GM18870 (cell line): ENCODE measurements at regions not wholly inside any gene's neighbourhood (a gene's known extent, or its start where the extent isn't known, plus 50 kb on each side); places are given as distances from the start of the nearest gene placed in this dataset.
"Not testable (repeated sequence)": the region's sequence is repeated elsewhere in the genome, so short reads cannot be mapped to it uniquely, and the experiment has no call there.

Experiments used
- ATAC-seq: cut with Tn5 transposase; IDR thresholded peaks from one replicate; pipeline ENCODE4 v1.9.1; 2021; ENCODE audit warnings: moderate library complexity; ENCODE audit not compliant: unreplicated experiment

DNA sequence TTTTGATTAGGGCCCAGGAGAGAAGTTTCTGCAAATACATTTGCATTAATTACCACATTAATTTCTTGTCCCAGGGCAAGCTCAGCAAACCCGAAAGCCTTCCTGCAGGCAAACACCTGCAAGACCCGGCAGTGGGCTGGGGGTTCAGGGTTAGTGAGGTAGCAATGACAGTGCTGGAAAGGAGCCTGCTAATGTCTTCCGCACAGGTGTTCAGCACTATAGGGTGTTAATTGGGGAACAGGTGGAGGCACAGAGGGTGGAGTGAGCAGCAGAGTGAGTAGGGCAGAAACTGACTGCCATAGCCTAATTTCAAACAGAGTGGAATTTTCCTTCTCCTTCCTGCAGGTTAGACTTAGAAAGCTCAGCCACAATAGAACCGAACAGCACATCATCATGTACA is 50.9 kb upstream of the UBASH3B start:
- ATAC-seq = no peak

DNA sequence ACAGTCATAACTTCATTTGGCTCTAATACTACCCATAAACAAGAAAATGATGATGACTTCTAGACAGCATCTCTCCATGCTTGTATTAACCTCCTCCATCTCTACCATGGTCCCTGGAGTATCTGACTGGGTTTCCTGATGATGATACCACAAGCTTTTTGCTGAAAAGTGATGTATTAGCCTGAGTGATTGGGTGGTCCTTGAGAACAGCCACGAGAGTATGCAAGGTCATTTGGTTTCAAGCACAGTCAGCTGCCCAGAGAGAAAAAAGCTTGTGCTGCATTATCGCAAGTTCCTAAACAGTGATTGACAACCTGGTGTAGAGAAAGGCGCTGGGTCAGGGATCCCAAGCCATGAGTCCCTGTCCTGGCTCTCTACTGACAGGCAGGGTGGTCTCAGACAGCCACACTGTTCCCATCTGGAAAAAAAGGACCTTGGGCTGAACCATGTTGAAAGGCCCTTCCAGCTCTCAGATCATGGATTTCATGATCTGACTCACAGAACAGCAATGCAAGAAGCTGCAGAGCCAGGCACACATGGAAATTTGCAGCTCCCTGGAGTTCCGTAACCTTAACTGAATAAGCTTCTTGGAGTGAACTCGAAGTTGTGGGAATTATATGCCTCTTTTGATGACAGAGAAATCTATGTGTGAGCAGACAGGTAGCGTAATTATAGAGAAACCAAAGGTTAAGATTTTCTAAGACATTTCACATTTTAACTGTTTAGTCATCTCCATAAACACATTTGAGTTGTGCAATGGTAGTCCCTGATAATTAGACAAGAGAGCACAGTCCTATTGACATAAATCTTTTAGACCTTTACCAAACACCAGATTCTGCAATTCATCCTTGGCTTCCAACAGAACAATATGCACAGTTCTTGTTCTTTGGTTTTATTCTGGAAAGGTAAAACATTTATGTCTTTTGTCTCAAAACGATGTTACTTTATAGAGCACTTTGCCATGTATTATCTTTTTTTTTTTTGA is 54.1 kb upstream of the UBASH3B start:
- ATAC-seq = no peak

DNA sequence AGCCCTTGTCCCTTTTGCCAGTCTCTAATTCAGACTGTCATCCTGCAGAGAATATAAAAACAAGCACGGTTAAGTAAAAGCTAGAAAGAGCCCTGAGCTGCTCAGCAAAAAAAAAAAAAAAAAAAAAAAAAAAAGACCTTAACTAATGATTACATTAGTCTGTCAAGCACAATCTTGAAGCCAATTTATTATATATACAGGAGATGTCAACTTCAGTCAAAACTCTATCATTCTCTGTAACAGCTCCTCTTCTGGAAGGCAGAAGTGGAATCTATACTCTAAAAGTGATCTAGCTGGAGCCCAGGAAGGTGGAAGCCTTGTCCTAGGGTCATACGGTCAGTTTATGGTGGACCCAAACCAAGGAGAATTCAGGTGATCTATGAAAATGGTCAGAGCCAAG is 55.2 kb upstream of the UBASH3B start:
- ATAC-seq = no peak

DNA sequence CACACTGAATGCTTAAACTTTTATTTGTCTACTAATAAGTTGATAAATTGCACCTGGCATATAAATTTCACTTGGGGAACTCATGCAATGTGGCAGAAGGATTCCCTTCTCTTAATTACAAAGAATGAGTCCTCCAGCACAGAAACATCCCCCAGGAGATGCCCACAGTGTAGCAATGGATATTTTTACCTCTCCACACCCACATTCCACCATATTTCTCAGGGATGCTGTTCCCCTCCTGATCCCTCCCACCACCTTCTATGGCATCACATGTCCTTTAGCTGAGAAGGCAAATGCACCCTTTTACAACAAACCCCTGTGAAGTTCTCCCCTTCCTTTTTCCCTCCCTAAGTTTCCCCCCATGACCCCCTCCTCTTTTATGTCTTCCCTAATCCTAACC is 56.1 kb upstream of the UBASH3B start:
- no peak for ATAC-seq

DNA sequence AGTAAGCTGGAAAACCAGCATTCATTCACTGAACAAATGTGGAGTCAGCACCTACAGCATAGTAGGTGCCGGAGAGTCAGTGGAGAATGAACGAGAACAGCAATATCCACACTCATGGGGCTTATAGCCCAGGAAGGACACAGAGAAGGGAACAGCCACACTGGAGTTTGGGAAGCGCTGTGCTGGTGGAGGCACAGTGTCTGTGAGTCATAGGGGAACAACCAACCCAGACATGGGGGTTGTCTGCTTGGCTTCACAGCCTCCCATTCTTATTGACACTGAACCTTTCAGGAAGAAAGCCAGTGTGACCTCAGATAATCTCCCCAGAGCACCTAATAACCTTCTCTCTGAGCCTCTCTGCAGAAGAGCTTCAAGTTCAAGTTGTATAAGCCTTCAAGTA is 56.6 kb upstream of the UBASH3B start:
- ATAC-seq = no peak

DNA sequence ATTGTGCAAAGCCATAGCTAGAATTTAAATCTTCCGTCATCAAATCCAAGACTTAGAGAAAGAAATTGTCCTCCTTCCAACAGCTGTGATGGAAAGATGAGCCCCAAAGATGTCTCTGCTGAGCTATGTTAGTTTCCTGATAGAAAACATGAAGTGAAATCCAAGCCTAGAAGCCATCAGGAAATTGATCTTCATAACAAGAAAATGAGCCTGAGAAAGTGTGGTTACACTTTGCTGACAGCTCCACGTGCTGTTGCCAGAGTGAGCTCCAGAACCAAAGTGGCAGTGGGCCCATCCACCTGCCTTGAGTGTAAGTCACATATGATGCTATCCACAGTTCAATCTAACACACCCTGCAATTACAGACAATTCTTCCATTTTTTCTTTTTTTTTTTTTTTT is 58.0 kb upstream of the UBASH3B start:
- ATAC-seq = no peak

DNA sequence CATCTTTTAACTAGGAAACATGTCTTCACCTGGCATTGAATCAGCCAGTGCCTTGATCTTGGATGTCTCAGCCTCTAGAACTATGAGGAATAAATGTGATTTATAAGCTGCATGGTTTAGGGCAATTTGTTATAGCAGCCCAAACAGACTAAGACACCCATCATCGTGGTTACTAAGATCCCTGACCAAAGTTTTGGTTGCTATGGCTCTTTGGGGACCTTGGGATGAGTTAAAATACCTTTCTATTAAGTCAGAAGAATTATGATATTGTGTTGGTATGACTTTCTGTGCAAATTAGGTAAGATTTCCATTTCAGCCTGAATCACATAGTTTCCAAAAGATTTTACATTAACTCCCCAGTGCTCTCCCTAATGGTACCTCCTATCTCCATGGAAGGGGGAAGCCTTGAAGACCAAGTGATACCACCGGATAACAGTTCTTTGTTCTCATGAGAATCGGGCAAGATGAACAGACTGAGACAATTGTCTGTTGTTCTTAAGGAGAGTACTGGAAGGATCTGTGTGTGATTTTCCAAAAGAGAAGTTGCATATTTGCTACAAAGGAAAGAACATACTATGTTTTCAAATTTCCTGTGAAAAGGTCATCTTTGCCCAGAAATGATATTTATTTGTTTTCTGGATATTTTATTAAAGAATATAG is 60.4 kb upstream of the UBASH3B start:
- ATAC-seq = no peak

DNA sequence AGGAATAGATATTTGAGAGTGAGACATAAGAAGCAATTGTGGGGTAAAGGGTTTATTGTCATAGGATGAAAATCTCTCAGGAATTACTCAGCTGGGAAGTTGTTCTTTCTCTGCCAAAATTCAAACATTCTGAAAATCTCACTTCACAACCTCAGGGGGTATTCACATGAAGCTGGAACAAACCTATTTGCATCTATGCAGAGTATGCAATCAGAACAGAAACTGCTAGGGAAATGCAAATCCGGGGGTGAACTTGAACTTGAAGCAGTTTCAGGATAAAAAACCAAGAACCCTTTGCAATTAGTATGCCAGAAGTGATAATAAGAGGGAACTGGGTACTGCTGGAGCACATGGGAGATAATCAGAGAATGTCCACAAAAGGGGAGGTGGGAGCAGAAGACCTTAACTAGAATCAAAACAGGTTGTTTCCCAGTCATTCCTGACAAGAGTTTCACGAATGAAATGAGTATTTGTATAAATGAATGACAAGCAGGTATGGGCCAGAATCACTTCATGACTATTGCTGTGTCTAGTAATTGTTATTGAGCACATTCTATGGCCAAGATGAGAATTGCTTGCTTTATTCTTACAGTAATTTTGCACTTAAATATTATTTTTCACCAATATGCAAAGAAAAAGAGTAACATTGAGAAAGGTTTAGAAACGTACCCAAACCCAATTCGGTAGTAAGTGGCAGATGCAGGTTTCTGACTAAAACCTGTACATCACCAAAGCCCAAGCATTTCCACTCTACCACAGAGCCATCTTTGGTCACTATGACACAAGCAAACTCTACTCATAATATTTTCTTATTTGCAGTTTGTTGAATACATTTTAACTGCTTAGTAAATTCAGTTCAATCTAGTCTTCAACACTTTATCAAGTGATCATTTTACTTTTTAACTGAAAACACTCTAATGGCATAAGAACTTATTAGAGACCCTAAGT is 61.8 kb upstream of the UBASH3B start:
- ATAC-seq = no peak

DNA sequence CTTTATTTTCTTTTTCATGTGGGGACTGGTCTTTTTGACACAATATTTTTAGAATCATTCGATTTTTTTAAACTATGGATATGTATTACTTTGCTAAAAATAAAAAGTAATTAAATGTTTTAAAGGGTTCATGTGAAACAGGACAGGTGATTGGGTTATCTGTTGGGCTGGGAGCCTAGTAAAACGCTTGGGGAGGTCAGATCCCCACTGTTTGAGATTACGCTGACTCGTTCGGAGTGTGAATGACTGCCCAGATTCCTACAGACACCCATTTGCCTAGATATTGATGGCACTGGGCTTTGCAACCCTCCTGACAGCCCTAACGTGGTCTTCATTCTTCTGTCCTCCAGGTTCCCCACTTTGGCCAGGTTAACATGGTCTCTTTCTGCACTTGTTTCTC is 62.9 kb upstream of the UBASH3B start:
- ATAC-seq = no peak

DNA sequence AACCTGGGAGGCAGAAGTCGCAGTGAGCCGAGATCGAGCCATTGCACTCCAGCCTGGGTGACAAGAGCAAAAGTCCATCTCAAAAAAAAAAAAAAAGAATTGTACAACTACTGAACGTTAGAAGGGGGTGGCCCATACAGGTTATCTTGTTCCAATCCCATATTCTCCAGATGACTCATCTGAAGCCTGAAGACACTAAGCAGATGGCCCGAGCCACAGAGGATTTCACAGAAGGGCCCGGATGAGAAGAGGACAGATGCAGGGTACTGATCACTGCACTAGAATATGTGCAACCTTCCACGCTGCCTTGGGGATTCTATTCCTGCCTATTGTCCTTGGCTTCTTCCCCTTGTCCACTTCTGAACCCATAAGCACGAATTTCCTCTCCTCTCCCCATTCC is 70.9 kb upstream of the UBASH3B start:
- no peak for ATAC-seq

DNA sequence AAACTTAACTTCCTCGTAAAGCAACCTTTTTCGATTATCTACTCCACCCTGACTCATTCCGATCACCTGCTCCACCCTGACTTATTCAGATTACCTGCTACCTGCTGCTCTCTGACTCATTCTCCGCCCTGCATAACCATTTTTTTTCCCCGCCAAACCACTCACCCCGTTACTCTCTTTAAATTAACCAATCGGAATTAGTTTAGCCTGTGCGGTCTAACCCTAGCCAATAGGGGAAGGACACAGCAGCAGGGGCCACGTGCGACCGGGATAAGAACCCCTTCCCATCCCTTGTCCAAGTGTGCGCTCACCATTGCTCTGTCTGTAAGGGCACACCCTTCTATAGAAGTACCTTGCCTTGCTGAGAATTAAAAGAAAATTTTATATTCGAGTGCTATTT is 75.5 kb upstream of the UBASH3B start:
- not testable (repeated sequence) for ATAC-seq

DNA sequence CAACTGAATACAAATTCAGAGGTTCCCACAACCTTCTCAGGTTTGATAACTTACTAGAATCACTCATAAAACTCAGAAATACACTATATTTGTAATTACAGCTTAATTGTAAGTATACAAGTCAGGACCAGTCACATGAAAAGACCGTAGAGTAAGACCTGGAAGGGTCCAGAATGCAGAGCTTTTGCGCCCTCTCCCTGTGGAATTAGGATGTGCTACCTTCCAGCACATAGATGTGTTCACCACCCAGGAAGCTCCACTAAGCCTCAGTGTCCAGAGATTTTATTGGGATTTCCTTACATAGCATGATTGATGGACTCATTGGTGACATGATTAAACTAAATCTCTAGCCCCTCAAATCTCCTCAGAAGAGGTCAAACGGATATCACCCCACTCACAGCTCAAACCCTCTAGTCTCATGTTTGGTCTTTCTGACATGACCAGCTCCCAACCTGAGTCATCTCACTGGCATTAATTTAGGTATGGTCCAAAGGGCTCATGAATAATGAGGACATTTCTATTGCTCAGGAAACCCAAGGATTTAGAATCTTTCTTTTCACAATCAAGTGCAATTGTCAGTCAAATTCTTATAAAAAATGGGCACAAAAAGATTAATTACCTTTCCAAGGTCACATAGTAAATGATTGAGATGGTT is 77.2 kb upstream of the UBASH3B start:
- ATAC-seq = no peak

DNA sequence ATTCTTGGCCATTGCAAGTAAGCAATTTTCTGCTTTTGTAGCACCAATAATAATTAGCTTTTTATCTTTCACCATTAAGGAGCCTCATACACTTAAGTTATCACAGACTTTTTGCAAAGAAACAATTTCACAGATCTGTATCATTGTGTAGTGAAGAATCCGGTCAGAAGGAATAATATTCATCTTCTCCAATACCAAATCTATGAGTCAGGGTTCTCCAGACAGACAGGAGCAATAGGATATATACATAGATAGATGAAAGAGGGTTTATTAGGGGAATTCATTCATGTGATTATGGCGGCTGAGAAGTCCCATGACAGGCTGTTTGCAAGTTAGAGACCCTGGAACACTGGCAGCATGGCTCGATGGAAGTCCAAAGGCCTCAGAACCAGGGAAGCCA is 82.9 kb upstream of the UBASH3B start:
- ATAC-seq = no peak

DNA sequence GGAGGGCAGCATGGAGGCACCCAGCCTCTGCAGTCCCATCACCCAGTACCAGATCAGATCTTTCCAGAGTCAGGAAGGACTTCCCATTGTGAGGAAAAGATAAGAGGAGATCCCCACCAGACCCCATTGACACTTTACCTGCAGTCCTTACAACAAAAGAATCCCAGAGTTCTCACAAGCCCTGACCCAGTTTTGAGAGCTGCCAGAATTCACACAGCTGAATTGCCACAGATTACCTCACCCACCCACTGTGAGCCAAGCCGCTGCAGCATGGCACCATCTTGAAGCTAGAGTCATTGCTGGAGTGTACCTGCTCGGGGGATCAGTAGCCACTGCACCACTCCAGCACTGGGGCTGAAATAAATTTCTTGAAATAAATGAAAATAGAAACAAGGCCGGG is 91.8 kb upstream of the UBASH3B start:
- no peak for ATAC-seq

DNA sequence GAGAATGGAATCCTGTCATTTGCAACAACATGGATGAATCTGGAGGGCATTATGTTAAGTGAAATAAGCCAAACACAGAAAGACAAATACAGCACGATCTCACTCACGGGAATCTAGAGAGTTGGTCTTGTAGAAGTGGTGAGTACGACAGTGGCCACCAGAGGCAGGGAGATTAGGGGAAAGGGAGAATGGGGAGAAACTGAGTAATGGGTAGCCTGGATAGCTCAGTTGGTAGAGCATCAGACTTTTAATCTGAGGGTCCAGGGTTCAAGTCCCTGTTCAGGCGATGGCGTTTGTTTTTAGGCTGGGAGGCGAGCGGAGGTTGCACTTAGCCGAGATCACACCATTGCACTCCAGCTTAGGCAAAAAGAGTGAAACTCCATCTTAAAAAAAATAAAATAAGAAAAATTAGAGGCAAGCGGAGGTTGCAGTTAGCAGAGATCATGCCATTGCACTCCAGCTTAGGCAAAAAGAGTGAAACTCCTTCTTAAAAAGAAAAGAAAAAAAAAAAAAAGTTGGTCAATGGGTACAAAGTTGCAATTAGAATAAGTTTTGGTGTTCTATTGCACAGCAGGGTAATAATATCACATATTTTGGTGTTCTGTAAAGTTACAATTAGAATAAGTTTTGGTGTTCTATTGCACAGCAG is 95.7 kb upstream of the UBASH3B start:
- ATAC-seq = no peak

DNA sequence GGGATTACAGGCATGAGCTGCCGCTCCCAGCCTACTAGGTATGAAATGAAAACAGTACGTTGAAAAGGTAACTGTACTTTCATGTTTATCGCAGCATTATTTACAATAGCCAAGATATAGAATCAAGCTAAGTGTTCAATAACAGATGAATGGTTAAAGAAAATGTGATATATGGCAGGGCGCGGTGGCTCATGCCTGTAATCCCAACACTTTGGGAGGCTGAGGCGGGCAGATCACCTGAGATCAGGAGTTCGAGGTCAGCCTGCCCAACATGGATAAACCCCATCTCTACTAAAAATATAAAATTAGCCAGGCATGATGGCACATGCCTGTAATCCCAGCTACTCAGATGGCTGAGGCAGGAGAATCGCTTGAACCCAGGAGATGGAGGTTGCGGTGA is 96.3 kb upstream of the UBASH3B start:
- ATAC-seq = not testable (repeated sequence)

DNA sequence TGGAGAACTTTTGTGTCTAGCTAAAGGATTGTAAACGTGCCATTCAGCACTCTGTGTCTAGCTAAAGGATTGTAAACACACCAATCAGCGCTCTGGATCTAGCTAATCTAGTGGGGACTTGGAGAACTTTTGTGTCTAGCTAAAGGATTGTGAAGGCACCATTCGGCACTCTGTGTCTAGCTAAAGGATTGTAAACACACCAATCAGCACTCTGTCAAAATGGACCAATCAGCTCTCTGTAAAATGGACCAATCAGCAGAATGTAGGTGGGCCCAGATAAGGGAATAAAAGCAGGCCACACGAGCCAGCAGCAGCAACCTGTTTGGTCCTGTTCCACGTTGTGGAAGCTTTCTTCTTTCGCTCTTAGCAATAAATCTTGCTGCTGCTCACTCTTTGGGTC is 98.4 kb upstream of the UBASH3B start:
- not testable (repeated sequence) for ATAC-seq

DNA sequence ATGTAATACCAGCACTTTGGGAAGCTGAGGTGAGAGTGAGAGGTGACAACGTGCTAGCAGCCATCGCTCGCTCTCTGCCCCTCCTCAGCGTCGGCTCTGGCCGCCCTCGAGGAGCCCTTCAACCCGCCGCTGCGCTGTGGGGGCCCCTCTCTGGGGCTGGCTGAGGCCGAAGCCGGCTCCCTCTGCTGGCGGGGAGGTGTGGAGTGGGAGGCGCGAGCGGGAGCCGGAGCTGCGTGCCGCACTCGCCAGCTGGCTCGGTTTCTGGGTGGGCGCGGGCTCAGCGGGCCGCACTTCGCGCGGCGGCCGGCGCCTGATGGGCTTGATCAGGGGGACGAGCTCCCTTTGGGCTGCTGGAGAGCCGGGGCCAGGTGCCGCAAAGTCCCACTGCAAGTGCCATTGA is 98.9 kb upstream of the UBASH3B start:
- no peak for ATAC-seq

DNA sequence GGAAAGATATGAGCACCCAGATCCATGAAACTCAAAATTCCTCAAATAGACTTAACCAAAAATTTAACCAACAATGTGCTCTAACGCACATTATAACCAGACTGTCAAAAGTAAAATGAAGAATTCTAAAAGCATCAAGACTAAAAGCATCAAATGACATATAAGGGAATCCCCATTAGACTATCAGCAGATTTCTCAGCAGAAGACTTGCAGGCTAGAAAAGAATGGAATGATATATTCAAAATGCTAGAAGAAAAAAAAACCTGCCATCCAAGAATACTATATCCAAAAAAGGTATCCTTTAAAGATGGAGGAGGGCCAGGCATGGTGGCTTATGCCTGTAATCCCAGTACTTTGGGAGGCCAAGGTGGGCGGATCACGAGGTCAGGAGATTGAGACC is 117.5 kb upstream of the UBASH3B start:
- ATAC-seq = no peak

DNA sequence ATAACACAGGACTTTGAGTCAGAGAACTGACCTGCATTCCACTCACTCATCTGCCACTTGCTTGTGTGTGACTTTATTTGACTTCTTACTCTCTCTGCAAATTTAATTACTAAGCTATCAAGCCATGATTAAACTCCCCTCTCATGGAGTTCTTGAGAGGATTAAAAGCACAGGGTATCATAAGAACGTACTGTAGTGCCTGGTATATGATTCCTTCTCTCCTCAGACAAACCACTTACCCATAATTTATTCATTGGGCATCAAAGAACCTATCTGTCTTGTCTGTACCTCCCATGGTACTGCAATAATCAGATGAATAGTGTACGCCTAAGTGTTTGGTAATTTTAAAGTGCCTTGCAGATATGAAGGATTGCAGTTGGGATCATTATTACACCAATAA is 130.6 kb upstream of the UBASH3B start:
- no peak for ATAC-seq
